Hematopoietic multipotent progenitor cell treated with erythropoietin and hydrocortisone succinate and interleukin-3 and kit ligand, for 6 days (in vitro differentiated cells): ENCODE measurements at regions not wholly inside any gene's neighbourhood (a gene's known extent, or its start where the extent isn't known, plus 50 kb on each side); places are given as distances from the start of the nearest gene placed in this dataset.

Experiments used
- DNase-seq: peaks from one replicate; pipeline ENCODE4 v3.0.0-alpha.2; 2015

DNA sequence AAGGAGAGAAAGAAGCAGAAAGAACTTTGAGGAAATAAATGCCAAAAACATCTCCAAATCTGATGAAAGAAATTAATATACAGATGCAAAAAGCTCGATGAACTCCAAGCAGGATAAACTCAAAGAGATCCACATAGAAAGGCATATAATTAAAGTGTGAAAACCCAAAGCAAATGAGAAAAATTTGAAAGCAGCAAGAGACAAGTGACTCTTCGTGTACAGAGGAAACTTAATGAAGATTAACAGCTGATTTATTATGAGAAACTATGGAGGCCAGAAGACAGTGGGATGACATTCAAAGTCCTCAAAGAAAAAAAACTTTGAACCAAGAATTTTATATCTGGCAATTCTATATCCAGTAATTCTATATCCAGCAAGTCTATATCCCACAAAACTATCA lies 163.0 kb upstream of the TMCC3 start:
- peak; percentile 46 for DNase-seq

DNA sequence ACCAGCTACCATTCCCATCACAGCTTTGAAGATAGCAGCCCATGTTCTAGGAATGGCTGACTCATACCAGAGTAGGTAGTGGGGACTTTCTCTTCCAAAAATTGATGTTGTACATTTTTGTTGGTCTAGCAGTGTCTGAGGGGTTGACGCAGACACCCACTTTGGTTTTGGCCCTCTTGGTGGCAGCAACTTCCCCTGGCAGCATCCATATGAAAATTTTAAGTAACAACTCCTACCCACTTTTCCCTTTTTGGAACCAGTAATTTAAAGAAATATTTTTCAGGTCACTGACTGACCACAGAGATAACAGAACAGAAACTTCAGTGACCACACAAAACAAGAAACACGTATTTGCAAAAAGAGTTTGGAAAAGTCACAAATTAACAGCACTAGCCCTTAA lies 162.0 kb upstream of the TMCC3 start:
- no peak for DNase-seq

DNA sequence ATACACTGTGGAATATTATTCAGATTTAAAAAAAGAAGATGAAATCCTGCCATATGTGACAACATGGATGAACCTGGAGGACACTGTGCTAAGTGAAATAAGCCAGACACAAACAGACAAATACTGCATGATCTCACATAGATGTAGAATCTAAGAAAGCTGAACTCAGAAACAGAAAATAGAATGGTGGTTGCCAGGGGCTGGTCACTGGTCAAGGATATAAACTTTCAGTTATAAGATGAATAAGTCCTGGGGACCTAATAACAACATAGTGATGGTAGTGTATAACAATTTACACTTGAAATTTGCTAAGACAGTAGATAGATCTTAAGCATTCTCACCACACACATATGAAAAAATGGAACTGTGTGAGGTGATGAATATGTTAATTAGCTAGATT lies 161.3 kb upstream of the TMCC3 start:
- no peak for DNase-seq

DNA sequence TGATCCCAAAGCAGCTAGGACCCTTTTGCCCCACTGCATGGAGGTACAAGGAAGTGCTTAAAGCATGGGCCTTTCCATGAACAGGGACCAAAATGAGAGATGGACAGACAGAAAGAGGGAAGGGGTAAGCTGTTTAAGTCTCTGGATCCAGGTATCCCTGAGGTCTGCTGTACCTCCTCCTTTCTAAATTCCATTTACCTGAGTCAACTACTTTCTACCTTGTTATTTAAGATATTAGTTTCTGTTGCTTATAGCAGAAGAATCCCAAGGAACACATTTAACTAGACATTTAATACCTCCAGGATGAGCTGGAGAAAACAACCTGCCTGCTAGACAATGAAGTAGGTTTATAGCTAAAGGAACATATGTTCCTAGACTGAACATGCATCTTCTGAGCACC lies 157.6 kb upstream of the TMCC3 start:
- DNase-seq = no peak

DNA sequence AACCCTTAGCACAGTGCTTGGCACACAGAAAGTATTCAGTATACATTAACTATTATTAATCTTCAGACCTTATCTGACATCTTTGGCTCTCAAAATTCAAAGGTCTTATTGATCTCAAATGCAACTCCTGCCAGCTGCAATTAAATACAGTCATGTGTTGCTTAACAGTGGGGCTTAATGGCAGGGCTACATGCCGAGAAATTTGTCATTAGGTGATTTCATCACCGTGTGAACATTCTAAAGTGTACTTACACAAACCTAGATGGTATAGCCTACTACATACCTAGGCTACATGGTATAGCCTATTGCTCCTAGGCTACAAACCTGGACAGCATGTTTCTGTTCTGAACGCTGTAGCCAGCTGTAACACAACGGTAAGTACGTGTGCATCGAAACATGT lies 156.3 kb upstream of the TMCC3 start:
- DNase-seq = no peak

DNA sequence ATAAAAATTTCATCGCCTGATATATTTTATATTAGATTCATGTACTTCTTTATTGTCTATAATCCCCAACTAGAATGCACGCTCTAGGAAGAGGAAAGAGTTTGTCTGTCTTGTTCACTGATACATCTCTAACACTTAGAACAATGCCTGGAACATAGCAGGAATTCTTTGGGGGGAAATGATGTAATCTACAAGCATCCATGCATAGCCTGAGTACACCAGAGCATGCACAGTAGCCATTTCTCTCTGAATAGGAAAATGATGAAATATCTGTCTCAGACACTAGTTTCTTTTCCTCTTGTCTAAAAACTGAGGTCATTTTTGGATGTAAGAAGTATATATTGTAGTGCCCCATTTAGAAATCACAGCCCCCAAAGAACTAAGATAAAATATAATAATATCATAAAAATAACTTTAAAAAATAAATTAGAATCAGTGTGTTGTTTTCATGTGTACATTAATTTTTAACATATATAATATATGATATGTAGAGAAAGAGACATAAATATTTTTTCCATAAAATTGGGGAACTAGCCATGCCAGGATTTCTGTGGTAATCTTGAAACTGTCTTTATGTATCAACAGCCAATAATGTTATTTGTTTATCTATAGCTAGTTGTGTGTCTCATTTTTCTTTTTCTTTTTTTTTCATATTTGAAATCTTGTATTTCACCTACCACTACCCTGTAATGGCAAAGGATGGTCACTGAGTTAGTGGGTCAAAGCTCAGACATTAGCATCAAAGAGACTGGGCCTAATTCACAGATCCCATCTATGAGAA lies 155.6 kb upstream of the TMCC3 start:
- DNase-seq = no peak

DNA sequence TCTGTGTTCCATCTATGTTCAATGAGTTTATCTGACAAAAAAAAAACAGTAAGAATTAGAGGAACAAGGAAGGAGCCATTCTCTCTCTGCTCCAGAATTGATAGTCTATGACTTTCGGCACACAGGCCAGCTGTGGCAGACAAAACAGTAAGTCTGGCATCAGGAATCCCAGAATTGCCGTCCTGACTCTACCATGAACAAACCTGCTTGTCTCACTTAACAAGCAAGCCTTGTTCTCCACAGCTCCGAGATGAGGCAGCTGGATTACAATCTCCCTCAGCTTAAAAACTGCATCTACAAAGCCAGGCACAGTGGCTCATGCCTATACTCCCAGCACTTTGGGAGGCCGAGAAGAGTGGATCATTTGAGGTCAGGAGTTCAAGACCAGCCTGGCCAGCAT lies 153.6 kb upstream of the TMCC3 start:
- DNase-seq = no peak

DNA sequence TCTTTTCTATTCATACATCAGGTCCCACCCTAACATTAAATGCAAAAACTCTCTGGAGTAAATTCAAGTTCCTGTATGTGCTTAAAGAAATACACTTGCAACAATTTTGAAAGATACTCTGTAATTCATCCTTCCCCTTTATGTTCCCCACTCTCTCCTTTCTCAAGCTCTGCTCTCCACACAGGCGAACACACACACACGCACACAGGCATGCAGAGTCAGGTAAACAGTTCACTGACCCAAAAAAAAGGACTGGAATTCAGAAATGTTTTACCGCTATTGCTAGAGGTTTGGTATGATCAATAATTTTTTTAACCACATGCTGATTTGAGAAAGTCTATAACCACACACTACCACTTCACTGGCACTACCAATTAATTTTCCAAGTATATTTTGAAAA lies 152.4 kb upstream of the TMCC3 start:
- no peak for DNase-seq

DNA sequence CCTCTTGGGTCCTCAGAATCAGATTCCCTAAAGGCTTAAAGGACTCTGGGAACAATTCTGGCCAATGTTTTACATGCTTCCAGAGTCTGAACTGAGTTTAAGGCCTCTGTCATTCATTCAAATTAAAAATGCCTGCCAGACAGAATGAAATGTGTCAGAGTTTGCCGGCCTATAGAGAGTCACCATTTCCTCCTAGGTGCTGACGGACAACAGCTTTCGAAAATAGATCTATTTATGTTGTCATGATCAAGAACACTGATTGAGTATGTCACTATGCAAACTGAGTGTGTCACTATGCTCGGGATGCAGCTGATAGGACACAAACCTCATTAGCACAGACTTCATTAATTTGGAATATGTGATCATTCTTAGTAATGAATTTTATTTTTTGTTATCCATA lies 151.4 kb upstream of the TMCC3 start:
- DNase-seq = no peak

DNA sequence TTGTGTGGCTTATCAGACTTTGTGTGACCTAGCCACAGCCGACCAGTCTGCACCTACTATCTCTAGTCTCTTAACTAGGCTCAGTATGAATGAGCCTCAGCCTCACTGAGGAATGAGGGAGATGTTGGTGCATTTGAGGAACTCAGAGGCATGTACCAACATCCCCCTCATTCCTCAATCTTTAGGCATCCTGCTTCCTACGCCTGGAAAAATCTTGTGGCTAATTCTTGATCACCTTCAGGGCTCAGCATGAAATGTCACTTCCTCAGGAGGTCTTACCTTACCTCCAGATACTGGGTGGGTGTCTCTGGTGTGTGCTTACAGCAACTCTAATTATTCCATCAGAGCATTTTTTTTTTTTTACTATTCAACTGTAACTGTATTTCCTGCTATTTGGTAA lies 148.8 kb upstream of the TMCC3 start:
- DNase-seq = no peak

DNA sequence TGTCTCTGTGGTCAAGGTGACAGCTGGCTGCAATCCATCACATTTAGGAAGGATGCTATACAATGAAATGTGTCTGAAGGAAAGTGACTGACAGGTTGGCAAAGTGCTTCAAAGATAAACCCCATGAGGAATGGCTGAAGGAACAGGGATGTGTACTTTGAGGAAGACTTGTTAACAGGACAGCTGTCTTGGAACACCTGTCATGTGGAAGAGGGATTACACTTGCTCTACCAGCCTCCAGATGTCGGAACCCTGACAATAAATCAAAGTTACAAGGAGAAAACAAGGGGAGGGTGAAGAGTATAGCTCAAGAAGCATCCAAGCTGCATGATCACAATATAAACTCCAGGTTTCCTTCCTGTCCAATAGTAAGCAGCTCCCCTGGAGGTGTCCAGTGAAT lies 147.8 kb upstream of the TMCC3 start:
- DNase-seq = no peak

DNA sequence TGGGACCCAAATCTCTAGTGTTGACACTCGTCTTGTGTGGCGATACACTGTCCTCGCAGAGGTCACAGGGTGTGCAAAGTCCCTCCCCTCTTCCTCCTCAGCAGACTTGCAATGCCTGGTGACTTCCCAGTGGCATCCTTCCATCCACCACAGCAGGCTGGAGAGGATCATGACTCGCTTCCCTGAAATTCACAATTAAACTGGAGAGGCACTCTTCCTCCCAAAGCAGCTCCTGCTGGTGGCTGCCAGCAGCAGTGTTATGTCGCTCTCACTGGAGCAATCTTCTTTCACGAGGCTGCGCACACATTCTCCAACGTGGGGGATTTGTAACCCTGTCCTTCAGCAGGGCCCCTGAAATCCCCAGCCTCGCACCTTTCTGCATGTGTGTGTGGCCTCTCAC lies 145.2 kb upstream of the TMCC3 start:
- no peak for DNase-seq

DNA sequence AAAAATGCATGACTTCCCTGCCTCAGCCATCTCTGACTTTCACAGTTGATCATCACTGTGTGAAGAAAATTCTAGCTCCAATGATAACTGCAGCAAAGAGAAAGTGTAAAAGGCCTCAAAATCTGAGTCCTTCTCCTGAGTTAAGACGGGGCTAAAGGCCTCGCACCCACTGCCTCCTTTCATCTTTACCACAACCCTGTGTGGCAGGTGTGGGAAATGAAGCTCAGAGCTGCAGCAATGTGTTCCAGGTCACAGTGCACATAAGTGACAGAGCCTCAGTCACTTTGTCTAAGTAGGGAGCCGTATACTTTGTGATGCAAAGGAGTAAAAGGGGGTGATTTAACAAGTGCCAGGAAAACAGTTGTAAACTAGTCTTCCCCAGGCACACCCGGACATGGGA lies 144.7 kb upstream of the TMCC3 start:
- DNase-seq = no peak

DNA sequence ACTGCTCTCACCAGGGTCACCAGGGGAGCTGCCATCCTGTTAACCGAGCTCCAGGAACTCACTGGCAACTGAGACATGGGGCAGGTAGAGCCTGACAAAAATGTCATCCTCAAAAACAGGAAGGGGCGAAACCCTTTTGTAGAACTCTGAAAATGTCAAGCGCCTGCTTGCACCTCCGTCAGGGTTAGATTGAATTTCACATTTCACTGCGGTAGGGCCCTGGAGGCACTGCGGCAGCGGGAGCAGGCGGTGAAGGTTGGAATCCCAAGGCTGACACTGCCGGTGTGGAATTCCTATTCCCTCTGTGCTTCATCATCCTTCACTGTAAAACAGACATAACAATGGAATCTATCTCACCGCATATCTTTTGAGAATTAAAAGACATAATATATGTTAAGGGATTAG lies 142.8 kb upstream of the TMCC3 start:
- no peak for DNase-seq

DNA sequence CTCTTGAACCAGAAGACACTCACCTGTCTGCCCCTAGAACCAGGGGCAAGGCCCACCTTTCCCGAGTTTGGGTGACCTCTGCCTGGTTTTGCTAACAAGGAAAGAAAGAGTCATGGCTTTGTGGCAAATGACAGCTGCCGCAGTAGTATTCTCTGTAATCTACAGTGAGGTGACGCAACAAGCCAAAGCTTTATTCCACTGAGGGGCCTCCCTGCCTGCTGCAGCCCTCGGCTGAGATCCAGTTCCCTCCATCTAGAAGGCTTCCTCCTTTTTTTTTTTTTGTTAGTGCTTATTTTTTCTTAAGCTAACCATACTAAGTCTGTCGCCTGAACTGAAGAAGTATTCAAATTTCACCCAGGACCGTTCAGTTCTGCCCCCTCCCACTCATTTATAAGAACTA lies 142.3 kb upstream of the TMCC3 start:
- peak; percentile 76 for DNase-seq

DNA sequence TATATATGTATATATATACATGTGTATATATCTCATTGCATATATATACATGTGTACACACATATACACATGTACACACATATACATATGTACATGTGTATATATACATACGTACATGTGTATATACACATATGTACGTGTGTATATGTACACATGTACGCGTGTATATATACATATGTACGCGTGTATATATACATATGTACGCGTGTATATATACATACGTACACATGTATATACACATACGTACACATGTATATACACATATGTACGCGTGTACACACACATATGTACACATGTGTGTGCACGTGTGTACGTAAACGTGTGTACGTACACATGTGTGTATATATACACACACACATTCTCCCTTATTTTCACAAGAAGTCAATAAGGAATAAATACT lies 141.6 kb upstream of the TMCC3 start:
- no peak for DNase-seq

DNA sequence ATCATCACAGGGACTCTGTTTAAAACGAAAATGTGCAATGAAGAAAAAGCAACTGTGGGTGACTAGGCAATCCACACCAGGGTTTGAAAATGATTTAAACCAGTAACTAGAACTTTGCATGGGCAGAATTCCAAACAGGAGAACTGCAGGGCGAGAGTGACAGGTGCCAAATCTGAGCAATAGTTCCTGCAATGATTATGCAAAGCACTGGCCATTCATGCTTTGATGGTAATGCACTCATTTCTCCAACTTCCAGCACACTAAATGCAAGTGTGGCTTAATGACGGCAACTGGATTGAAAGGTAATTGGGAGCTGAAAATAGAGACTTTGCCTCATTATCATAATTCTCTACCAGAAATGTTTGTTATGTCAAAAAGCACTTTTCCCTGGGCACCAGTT lies 140.5 kb upstream of the TMCC3 start:
- DNase-seq = no peak

DNA sequence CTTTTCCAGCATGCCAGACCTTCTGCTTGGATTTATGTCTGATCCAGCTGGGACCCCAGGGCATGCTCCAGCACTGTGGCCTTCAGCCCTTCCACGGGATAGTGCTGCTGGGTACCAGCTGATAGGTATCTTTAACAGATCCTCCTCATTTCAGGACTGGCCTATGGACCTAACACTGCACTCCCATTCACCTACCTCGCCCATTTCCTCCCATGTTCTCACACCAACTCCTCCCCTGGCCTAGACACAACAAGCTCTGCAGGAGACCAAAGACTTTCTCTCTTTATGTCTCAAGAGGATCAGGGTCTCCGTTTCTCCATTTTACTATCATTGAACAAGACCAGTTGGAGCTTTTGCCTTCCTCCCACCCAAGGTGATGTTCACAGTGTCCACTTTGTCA lies 140.0 kb upstream of the TMCC3 start:
- DNase-seq = no peak

DNA sequence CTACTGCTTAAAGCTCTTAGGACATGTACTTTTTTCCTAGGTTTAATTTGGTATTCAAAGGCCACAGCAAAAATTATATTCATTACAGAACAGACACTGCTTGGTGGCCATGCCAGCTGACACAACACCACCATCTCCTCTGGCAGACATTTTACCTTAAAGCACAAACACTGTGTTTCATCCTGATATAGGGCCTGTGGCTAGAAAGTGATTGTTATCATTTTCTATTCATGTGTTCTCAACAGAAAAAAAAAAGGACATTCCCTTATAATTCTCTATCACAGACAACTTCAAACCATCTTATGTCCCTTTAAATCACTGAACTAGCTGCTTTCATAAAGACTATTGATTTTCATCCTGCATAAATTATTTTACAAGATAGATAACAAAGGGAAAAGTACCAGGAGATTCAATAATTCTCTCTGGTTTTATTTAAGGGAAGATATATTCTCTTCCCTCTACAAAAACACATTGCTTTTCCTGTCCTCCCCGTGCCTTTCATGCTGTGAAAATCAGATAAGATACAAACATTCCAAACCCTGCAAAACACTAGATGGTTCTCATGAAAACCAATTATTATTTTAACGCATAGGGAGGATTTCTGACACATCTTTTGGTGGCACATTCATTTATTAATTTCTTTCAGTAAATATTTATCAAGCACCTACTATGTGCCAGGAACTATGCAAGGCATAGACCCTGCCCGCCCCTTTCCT lies 139.3 kb upstream of the TMCC3 start:
- peak; percentile 40 for DNase-seq

DNA sequence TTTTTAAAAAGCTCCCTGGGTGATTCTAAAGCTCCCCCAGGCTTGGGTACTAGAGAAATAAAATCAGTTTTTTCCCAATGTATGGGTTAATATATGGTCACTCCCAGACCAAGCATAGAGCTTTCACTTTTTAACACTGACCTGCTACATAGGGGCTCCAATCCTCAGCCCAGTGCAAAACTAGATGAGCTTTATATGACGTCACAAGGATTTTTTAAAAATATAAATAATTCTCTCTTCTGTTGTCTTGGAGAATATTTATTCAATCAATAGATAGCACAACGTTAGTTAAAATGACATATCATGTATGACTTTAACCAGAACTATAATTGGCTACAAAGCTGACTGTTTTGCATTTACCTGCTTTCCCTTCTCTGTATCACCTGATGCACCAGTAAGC lies 137.9 kb upstream of the TMCC3 start:
- no peak for DNase-seq

DNA sequence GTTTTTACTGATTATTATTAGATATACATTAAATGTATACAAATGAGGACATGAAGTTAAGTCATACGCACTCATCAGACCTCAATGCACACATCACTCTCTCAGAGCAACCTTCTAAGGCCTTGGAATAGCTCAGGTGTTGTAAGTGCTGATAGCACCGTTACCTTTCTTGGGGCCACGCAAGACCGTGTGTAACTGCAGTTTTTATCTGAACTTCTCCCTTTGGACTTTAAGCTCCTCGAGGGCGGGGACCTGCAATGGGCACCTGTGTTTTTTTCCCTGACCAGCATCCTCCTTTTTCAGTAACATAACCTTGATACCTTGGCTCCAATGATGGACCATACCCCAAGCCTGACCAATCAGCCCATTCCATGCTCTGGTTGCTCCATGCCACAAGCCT lies 136.5 kb upstream of the TMCC3 start:
- no peak for DNase-seq

DNA sequence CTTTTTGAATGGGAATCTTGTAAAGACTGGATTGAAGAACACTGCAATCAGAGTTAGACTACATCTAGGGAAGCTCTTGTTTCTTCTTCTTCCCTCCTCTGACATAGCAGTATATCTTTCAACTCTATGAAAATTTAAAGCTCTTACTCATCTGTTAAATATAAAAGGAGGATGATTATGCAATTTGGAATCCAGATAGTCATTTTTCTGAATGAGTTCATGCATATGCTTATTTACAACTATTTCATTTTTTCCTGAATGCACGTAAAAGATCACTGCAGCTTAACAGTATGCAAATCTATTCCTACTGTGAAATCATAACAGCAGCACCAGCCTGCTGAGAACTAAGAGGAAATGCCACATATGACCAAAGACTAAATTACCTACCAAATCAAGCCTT lies 133.5 kb upstream of the TMCC3 start:
- DNase-seq = no peak

DNA sequence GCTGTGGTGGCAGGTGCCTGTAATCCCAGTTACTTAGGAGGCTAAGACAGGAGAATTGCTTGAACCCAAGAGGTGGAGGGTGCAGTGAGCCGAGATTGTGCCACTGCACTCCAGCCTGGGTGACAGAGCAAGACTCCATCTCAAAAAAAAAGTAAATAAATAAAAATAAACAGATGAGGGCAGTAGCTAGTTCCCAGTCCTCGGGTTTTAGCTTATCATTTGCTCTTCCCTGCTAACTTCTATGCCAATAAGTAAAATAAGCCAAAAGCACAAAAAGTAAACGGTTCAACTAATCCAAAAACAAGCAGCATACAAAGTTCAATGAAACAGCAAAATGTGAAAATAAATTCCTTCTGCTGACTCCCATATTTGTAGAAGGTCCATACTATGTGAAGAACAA lies 133.0 kb upstream of the TMCC3 start:
- no peak for DNase-seq

DNA sequence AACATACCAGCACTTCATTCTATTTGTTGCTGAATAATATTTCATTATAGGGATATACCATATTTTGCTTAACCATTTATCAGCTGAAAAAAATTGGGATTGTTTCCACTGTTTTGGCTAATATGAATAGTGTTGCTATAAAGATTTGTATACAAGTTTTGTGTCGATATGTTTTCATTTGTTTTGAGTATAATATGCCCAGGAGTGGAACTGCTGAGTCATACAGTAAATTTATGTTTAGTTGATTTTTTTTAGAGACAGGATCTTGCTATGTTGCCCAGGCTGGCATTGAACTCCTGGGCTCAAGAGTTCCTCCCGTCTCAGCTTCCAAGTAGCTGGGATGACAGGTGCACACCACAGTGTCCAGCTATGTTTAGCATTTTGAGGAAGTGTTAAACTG lies 131.5 kb upstream of the TMCC3 start:
- no peak for DNase-seq

DNA sequence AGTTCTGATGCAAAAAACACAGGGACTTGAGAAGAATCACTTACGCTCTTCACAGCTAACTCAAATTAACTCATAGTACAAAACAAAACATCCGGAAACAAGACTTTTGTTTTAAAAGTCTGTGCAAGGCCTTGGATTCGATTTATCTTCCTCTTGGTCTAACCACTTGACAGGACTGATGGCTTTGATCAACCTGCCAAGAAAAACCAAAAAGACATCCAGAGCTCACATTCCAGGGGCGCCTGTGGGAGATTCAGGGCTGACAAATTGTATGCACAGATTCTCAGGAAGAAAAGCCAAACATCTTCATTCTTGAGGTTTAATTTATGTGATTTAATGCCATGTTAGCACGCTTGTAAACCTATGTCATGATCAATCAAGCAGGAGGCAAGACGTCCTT lies 129.1 kb upstream of the TMCC3 start:
- no peak for DNase-seq
